ENCODE measurements at regions not wholly inside any gene's neighbourhood (a gene's known extent, or its start where the extent isn't known, plus 50 kb on each side); places are given as distances from the start of the nearest gene placed in this dataset.

- H4K20me1 ChIP-seq (ENCODE audit: low read depth, low read length) = no peaks in the 10 kb centered on the region
- H3K4me2 ChIP-seq (ENCODE audit: low read depth, low read length, poor library complexity, severe bottlenecking) = no peak overlapping the region
- no peaks in the 10 kb centered on the region for H3K27me3 ChIP-seq (ENCODE audit: low read length)
- no peaks in the 10 kb centered on the region for H3K79me2 ChIP-seq (ENCODE audit: insufficient read depth, low read length)
- no peak overlapping the region for H3K27ac ChIP-seq (ENCODE audit: low read depth, low read length)
- H3K9me2 ChIP-seq (replicated peaks; ENCODE audit: insufficient read depth, low read length) = no peaks in the 10 kb centered on the region
- no peak overlapping the region for H3K9ac ChIP-seq (ENCODE audit: low read length)
- TF ChIP-seq, protein P1, sequence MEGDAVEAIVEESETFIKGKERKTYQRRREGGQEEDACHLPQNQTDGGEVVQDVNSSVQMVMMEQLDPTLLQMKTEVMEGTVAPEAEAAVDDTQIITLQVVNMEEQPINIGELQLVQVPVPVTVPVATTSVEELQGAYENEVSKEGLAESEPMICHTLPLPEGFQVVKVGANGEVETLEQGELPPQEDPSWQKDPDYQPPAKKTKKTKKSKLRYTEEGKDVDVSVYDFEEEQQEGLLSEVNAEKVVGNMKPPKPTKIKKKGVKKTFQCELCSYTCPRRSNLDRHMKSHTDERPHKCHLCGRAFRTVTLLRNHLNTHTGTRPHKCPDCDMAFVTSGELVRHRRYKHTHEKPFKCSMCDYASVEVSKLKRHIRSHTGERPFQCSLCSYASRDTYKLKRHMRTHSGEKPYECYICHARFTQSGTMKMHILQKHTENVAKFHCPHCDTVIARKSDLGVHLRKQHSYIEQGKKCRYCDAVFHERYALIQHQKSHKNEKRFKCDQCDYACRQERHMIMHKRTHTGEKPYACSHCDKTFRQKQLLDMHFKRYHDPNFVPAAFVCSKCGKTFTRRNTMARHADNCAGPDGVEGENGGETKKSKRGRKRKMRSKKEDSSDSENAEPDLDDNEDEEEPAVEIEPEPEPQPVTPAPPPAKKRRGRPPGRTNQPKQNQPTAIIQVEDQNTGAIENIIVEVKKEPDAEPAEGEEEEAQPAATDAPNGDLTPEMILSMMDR (IDR thresholded peaks at IDR 0.05; ENCODE audit: insufficient read depth, low read length, poor library complexity, severe bottlenecking) = no peak
- no peak for TF ChIP-seq EZH2phosphoT487 (conservative IDR thresholded peaks at IDR 0.05; ENCODE audit: low read length)
- no peaks in the 10 kb centered on the region for H3K36me3 ChIP-seq (ENCODE audit: low read length)
- no peaks in the 10 kb centered on the region for H3K9me3 ChIP-seq (ENCODE audit: insufficient read depth, low read length)
- no peak overlapping the region for H2AFZ ChIP-seq (ENCODE audit: low read depth, low read length, severe bottlenecking)
- H3K4me3 ChIP-seq (ENCODE audit: insufficient read depth, low read length, poor library complexity, severe bottlenecking) = no peak overlapping the region
- no peaks in the 10 kb centered on the region for H3F3A ChIP-seq (ENCODE audit: insufficient read depth)
Measured at GRCh38 chr5:163649514-163649913, 144.1 kb downstream of the MAT2B start.

DNA sequence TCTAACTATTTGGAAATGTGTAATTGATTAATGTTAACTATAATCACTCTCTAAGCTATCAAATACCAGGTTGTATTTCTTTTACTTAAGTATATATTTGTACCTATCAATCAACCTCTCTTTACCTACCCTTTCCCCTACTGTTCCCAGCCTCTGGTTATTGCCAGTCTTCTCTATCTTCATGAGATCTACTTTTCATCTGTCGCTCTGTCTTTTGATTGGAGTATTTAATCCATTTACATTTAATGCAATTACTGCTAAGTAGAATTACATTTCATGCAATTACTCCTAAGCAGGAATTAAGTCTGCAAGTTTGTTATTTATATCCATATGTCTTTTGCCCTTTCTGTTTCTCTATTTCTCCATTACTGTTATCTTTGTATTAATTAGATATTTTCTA is 148.1 kb downstream of the MAT2B start:
- no peak overlapping the region for H3K4me2 ChIP-seq (ENCODE audit: low read depth, low read length, poor library complexity, severe bottlenecking)
- H3K9me2 ChIP-seq (replicated peaks; ENCODE audit: insufficient read depth, low read length) = no peaks in the 10 kb centered on the region
- no peaks in the 10 kb centered on the region for H3K79me2 ChIP-seq (ENCODE audit: insufficient read depth, low read length)
- H3K27me3 ChIP-seq (ENCODE audit: low read length) = no peaks in the 10 kb centered on the region
- no peaks in the 10 kb centered on the region for H3K9me3 ChIP-seq (ENCODE audit: insufficient read depth, low read length)
- no peaks in the 10 kb centered on the region for H3K36me3 ChIP-seq (ENCODE audit: low read length)
- H2AFZ ChIP-seq (ENCODE audit: low read depth, low read length, severe bottlenecking) = no peak overlapping the region
- H3F3A ChIP-seq (ENCODE audit: insufficient read depth) = no peaks in the 10 kb centered on the region
- no peak for TF ChIP-seq EZH2phosphoT487 (conservative IDR thresholded peaks at IDR 0.05; ENCODE audit: low read length)
- TF ChIP-seq, protein P1 (IDR thresholded peaks at IDR 0.05; ENCODE audit: insufficient read depth, low read length, poor library complexity, severe bottlenecking) = no peak
- no peaks in the 10 kb centered on the region for H4K20me1 ChIP-seq (ENCODE audit: low read depth, low read length)
- H3K27ac ChIP-seq (ENCODE audit: low read depth, low read length) = no peak overlapping the region
- H3K4me3 ChIP-seq (ENCODE audit: insufficient read depth, low read length, poor library complexity, severe bottlenecking) = no peak overlapping the region
- no peak overlapping the region for H3K9ac ChIP-seq (ENCODE audit: low read length)

DNA sequence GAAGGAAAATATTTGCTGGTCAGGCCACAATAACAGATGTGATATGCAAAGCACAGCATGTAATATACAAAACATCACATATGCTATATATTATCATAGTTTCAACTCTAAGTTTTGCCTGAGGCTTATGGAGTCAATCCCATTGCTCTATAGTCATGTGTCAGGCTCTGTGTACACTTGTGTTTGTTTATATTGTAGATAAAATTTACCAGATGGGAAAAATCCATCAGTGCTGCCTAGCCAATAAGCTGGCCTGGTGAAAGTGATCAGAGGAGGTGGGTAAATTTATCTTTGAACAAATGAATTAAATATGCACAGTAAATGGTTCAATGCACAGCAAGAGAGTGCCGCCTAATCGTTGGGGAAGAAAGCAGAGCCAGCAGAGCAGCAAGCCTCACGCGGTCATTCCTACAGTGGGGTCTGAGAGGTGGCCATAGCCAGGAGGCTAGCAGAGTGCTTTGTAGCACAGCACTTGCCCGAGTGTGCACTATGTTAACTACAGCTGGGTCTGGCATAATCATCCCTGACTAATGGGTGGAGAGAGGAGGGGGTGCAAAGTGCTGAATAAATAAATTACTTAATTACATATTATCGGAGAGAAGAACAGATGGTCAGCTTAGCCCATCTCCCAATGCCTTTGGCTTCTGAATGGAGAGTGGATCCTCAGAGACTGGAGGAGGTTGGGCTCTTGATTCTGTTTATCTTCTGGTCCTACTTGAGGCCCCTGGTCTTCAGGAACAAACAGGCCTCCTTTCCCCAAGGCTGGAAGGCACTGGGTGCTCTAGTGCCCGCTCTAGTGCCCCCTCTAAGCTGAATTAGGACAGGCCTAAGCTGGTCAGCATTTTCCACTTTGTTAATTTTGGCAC is 153.5 kb downstream of the MAT2B start:
- Histone ChIP-seq H2AFZ (ENCODE audit: low read depth, low read length, severe bottlenecking) (no peak overlapping the region), H3K4me2 (ENCODE audit: low read depth, low read length, poor library complexity, severe bottlenecking) (no peak overlapping the region)

More for the DNA sequence above, 153.5 kb downstream of the MAT2B start:
- Histone ChIP-seq H3K9me3 (ENCODE audit: insufficient read depth, low read length) (no peaks in the 10 kb centered on the region), H3F3A (ENCODE audit: insufficient read depth) (no peaks in the 10 kb centered on the region), H3K9ac (ENCODE audit: low read length) (no peak overlapping the region), H3K4me3 (ENCODE audit: insufficient read depth, low read length, poor library complexity, severe bottlenecking) (no peak overlapping the region), H3K9me2 (replicated peaks; ENCODE audit: insufficient read depth, low read length) (no peaks in the 10 kb centered on the region), H3K27ac (ENCODE audit: low read depth, low read length) (no peak overlapping the region), H3K27me3 (ENCODE audit: low read length) (no peaks in the 10 kb centered on the region), H3K36me3 (ENCODE audit: low read length) (no peaks in the 10 kb centered on the region), H4K20me1 (ENCODE audit: low read depth, low read length) (no peaks in the 10 kb centered on the region), H3K79me2 (ENCODE audit: insufficient read depth, low read length) (no peaks in the 10 kb centered on the region)
- TF ChIP-seq EZH2phosphoT487 (conservative IDR thresholded peaks at IDR 0.05; ENCODE audit: low read length) = no peak
- TF ChIP-seq, protein P1 (IDR thresholded peaks at IDR 0.05; ENCODE audit: insufficient read depth, low read length, poor library complexity, severe bottlenecking) = no peak

All from SU-DHL-6 (cell line).